Right lobe of liver (tissue), 6 donors: ENCODE measurements at regions not wholly inside any gene's neighbourhood (a gene's known extent, or its start where the extent isn't known, plus 50 kb on each side); places are given as distances from the start of the nearest gene placed in this dataset.

Experiments used
- ATAC-seq, 4 donors: fragments of 200-7000 bp; cut with Tn5 transposase; one replicate each; pipeline ENCODE4 v1.9.1; 2020; ENCODE audit warnings: mild to moderate bottlenecking in 4 of 4, moderate library complexity in 4 of 4
- DNase-seq, 3 donors: peaks; one replicate each; pipeline ENCODE4 v3.0.0-alpha.2; 2020
- H3K27ac ChIP-seq, 3 donors: fragments of 200-600 bp; one replicate each; pipeline ENCODE4 v1.8.0; 2022
- H3K27me3 ChIP-seq, 2 donors: fragments of 200-600 bp; one replicate each; pipeline ENCODE4 v1.8.0; 2022
- H3K36me3 ChIP-seq, 4 donors: fragments of 200-600 bp; sonication (generic) in 1 of 4; one replicate each; pipeline versions ENCODE4 v1.5.1 to v1.8.0; 2017 to 2022; ENCODE audit warnings: control low read depth in 1 of 4
- H3K4me1 ChIP-seq, 4 donors: fragments of 200-600 bp; sonication (generic) in 1 of 4; one replicate each; pipeline versions ENCODE4 v1.5.1 to v1.8.0; 2017 to 2022; ENCODE audit warnings: control low read depth in 1 of 4
- H3K4me3 ChIP-seq, 3 donors: fragments of 200-600 bp; one replicate each; pipeline ENCODE4 v1.8.0; 2022
- H3K9me3 ChIP-seq, 4 donors: fragments of 200-600 bp; sonication (generic) in 1 of 4; one replicate each; pipeline versions ENCODE4 v1.5.1 to v1.8.0; 2017 to 2022; ENCODE audit warnings: control low read depth in 1 of 4
- POLR2A ChIP-seq: fragments of 450-650 bp; IDR thresholded peaks from one replicate; pipeline ENCODE4 v1.6.1; 2017; ENCODE audit warnings: antibody characterized with exemption, mild to moderate bottlenecking
- WGBS: methylation state at CpG from one replicate; pipeline ENCODE4 v1.1.6; 2018; ENCODE audit warnings: low coverage, low lambda C conversion rate; ENCODE audit not compliant: insufficient coverage; ENCODE audit errors: missing lambda C conversion rate; 5-methylcytosine and 5-hydroxymethylcytosine counted together
- intact Hi-C, 2 donors: fragments of 100-400 bp; cut with DNase I; formaldehyde crosslinking; loops; one replicate each; pipeline versions ENCODE4 v1.11.2 to v1.14.1; 2022
- TF ChIP-seq, protein P1 (sequence below), 4 donors: fragments of 200-600 bp in 3 of 4; fragments of 450-650 bp in 1 of 4; IDR thresholded peaks; one replicate each; pipeline versions ENCODE4 v1.5.1 to v1.8.0; 2016 to 2022; ENCODE audit warnings: antibody characterized with exemption in 4 of 4, mild to moderate bottlenecking in 2 of 4
- donor health status: DM: no; HTN: yes; CAD: no.
- donor health status: DM: no; HTN: no; CAD: no.
- donor health status: DM: no; HTN: no; CAD: no.
- donor health status: DM: no; HTN: yes; CAD: no.
- donor health status: DM: no; HTN: yes; CAD: no.

DNA sequence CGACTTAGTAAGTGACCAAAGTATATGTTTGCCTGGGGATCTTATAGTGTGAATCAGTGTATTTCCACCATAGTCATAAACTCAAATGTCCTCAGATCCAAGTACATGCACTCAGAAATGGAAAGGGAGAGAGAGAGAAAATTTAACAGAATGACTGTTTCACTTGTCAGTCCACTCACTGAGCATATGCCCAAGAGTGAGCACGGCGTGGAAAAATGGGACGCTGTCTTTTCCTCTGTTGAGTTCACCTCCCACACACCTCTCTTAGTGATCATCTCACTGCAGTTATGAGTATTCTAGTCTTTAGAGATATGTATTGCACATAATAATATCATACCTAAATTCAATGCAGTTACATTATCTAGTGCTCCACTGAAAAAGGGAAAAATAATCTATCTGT is 156.8 kb upstream of the PRMT6 start:
- ATAC-seq (no peak), DNase-seq (no peak)
- H3K27ac ChIP-seq: no peak overlapping the region
- H3K4me3 ChIP-seq: no peak overlapping the region
- 72% methylated on average over 3 of the region's 4 CpGs for WGBS
- intact Hi-C loops: no loop called here
- H3K4me1 ChIP-seq: no peaks in the 10 kb centered on the region
- H3K27me3 ChIP-seq: no peaks in the 10 kb centered on the region
- no peaks in the 10 kb centered on the region for H3K36me3 ChIP-seq
- no peak for TF ChIP-seq POLR2A
- TF ChIP-seq, protein P1, sequence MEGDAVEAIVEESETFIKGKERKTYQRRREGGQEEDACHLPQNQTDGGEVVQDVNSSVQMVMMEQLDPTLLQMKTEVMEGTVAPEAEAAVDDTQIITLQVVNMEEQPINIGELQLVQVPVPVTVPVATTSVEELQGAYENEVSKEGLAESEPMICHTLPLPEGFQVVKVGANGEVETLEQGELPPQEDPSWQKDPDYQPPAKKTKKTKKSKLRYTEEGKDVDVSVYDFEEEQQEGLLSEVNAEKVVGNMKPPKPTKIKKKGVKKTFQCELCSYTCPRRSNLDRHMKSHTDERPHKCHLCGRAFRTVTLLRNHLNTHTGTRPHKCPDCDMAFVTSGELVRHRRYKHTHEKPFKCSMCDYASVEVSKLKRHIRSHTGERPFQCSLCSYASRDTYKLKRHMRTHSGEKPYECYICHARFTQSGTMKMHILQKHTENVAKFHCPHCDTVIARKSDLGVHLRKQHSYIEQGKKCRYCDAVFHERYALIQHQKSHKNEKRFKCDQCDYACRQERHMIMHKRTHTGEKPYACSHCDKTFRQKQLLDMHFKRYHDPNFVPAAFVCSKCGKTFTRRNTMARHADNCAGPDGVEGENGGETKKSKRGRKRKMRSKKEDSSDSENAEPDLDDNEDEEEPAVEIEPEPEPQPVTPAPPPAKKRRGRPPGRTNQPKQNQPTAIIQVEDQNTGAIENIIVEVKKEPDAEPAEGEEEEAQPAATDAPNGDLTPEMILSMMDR (IDR thresholded peaks at IDR 0.05): no peak
- no peaks in the 10 kb centered on the region for H3K9me3 ChIP-seq

DNA sequence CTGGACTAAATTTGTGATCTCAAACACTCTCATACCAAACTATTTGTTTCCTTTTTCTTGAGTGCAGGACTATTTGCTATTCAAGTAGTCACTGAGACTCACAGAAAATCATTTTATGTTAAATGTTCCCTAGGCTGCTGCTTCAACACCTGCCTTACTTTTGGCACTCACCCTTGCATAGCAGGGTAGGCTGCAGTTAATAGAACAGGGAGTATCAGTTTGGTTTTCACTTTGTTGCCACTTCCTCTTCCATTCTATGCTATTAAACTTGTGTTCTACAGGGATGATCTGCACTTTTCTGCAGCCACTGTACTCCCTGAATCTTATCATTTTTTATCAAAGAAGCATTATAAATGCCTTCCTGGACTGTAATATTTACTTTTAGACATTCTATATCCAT is 148.7 kb upstream of the PRMT6 start:
- Histone ChIP-seq H3K27ac (no peak overlapping the region), H3K27me3 (no peaks in the 10 kb centered on the region), H3K9me3 (no peaks in the 10 kb centered on the region), H3K36me3 (no peaks in the 10 kb centered on the region), H3K4me3 (no peak overlapping the region), H3K4me1 (no peaks in the 10 kb centered on the region)
- TF ChIP-seq, protein P1 (IDR thresholded peaks at IDR 0.05): no peak
- no peak for TF ChIP-seq POLR2A
- DNase-seq: no peak
- intact Hi-C loops: no loop called here
- ATAC-seq: no peak

DNA sequence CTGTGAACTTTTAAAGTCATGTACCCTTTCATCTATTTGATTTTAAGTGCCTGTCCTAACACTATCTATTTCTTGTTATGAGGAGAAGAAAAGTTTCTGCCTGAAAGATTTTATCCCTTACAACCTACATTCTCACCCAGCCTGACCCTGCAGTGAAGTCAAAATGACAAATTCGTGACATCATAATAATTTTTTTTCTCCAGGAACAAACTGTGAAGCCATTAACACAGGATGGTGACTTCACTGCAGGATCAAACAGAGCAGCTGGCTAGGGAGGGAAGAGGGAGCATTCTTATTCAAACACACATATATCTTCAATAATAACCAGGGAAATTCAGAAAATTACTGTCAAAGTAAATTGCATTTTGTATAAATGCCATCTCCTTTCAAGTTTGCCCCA is 147.8 kb upstream of the PRMT6 start:
- ATAC-seq (no peak), DNase-seq (no peak)
- no peaks in the 10 kb centered on the region for H3K9me3 ChIP-seq
- H3K4me3 ChIP-seq: no peak overlapping the region
- WGBS: 9% methylated on average over 1 of the region's 1 CpG
- H3K27ac ChIP-seq: no peak overlapping the region
- TF ChIP-seq, protein P1 (IDR thresholded peaks at IDR 0.05): no peak
- no peak for TF ChIP-seq POLR2A
- intact Hi-C loops: no loop called here
- H3K36me3 ChIP-seq: no peaks in the 10 kb centered on the region
- no peaks in the 10 kb centered on the region for H3K27me3 ChIP-seq
- no peaks in the 10 kb centered on the region for H3K4me1 ChIP-seq

DNA sequence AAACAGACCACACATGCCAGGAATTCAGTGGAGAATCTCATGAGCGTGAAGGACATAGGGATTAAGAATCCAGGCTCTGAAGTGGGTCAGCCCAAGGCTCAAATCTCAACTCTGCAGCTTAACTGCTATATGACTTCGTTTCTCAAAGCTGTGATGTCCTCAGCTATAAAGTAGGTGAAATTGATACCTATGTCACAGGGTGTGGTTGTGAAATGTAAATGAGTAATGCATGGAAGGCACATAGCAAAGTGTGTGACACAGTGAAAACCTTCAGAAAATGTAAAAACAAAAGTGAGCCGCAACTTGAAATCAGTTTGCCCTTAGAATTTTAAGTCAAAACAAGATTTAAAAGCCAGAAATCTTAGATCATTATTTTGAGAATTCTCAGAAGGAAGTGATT is 145.7 kb upstream of the PRMT6 start:
- H3K4me3 ChIP-seq: no peak overlapping the region
- intact Hi-C loops: no loop called here
- ATAC-seq (no peak), DNase-seq (no peak)
- no peak for TF ChIP-seq POLR2A
- TF ChIP-seq, protein P1 (IDR thresholded peaks at IDR 0.05): no peak
- no peaks in the 10 kb centered on the region for H3K9me3 ChIP-seq
- WGBS: 48% methylated on average over 3 of the region's 3 CpGs
- H3K27ac ChIP-seq: no peak overlapping the region
- no peaks in the 10 kb centered on the region for H3K36me3 ChIP-seq
- H3K4me1 ChIP-seq: no peaks in the 10 kb centered on the region
- H3K27me3 ChIP-seq: no peaks in the 10 kb centered on the region

DNA sequence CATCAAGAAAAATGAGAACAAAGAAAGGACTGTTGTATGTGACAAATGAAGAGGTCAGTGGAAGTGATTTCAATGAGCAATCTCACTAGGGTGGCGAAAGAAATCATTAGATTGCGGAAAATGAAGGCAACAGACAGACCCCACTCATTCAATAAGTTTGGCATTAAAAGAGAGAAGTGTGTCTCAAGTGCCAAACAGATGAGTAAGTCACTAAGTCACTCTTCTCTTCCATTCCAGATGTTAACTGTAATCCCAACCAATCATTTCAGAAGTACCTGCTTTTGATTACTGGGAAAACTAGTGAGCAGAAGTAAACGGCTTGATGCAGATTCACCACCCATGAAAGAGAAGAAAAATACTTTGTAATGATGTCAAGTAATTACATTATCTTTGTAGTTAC is 144.3 kb upstream of the PRMT6 start:
- intact Hi-C loops: no loop called here
- no peak for DNase-seq
- ATAC-seq: no peak
- TF ChIP-seq, protein P1 (IDR thresholded peaks at IDR 0.05): no peak
- TF ChIP-seq POLR2A: no peak
- no peak overlapping the region for H3K27ac ChIP-seq
- no peaks in the 10 kb centered on the region for H3K9me3 ChIP-seq
- WGBS: 46% methylated on average over 3 of the region's 3 CpGs
- no peak overlapping the region for H3K4me3 ChIP-seq
- no peaks in the 10 kb centered on the region for H3K27me3 ChIP-seq
- no peaks in the 10 kb centered on the region for H3K4me1 ChIP-seq
- no peaks in the 10 kb centered on the region for H3K36me3 ChIP-seq
